ENCODE measurements at regions not wholly inside any gene's neighbourhood (a gene's known extent, or its start where the extent isn't known, plus 50 kb on each side); places are given as distances from the start of the nearest gene placed in this dataset.

DNA sequence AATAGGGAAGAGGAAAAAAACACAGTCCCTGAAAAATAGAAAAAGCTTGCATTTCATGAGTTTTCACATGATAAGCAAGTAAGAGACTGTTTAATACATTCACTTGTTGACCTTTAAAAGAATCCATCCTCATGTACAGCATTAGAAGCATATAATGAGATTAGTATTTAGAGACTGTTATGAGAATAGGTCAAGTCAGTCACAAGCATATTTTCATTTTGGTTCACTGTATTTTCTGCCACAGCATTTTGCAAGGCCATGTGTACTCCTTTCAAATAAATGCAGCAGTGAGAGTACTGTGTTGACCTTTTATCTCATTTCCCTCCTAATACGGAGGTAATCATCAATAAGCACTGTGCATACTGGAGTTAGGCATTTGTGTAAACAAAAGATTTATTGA, 162.2 kb upstream of the SETMAR start:
- H3K27me3 ChIP-seq, result no peaks in the 10 kb centered on the region
- H3K36me3 ChIP-seq, result no peaks in the 10 kb centered on the region
- no peaks in the 10 kb centered on the region for H3K9me3 ChIP-seq
- no peak for TF ChIP-seq CTCF (IDR thresholded peaks at IDR 0.05)
- TF ChIP-seq EP300 (IDR thresholded peaks at IDR 0.05), result no peak
- TF ChIP-seq POLR2A (IDR thresholded peaks at IDR 0.05), result no peak
- 31 to 35% methylated on average over 1 of the region's 1 CpG for WGBS, 2 donors
- H3K4me1 ChIP-seq, result no peaks in the 10 kb centered on the region
- DNase-seq (ENCODE audit: low spot score in 2 of 2), result no peak
- H3K27ac ChIP-seq, result no peak overlapping the region
- no peak overlapping the region for H3K4me3 ChIP-seq

GRCh38 chr3:4147556-4148118, 155.5 kb upstream of the SETMAR start:
- Histone ChIP-seq H3K27ac (no peak overlapping the region), H3K27me3 (no peaks in the 10 kb centered on the region), H3K9me3 (no peaks in the 10 kb centered on the region), H3K4me1 (no peaks in the 10 kb centered on the region), H3K4me3 (no peak overlapping the region), H3K36me3 (no peaks in the 10 kb centered on the region)
- TF ChIP-seq EP300 (IDR thresholded peaks at IDR 0.05), result no peak
- TF ChIP-seq CTCF (IDR thresholded peaks at IDR 0.05), result no peak
- TF ChIP-seq POLR2A (IDR thresholded peaks at IDR 0.05), result no peak
- WGBS, 2 donors, result 86 to 87% methylated on average over 3 of the region's 3 CpGs
- DNase-seq (ENCODE audit: low spot score in 2 of 2), result no peak

- Histone ChIP-seq H3K27me3 (no peaks in the 10 kb centered on the region), H3K4me3 (no peak overlapping the region), H3K27ac (no peak overlapping the region), H3K4me1 (no peaks in the 10 kb centered on the region), H3K36me3 (no peaks in the 10 kb centered on the region), H3K9me3 (no peaks in the 10 kb centered on the region)
- WGBS, 2 donors, result 91 to 96% methylated on average over 2 of the region's 2 CpGs
- no peak for TF ChIP-seq EP300 (IDR thresholded peaks at IDR 0.05)
- no peak for TF ChIP-seq CTCF (IDR thresholded peaks at IDR 0.05)
- no peak for TF ChIP-seq POLR2A (IDR thresholded peaks at IDR 0.05)
- DNase-seq (ENCODE audit: low spot score in 2 of 2), result no peak
Observed at GRCh38 chr3:4149296-4149695, 153.9 kb upstream of the SETMAR start.

- 86 to 92% methylated on average over 5 of the region's 5 CpGs for WGBS, 2 donors
- no peaks in the 10 kb centered on the region for H3K36me3 ChIP-seq
- no peaks in the 10 kb centered on the region for H3K9me3 ChIP-seq
- DNase-seq (ENCODE audit: low spot score in 2 of 2), result no peak
- TF ChIP-seq CTCF (IDR thresholded peaks at IDR 0.05) (no peak), POLR2A (IDR thresholded peaks at IDR 0.05) (no peak), EP300 (IDR thresholded peaks at IDR 0.05) (no peak)
- H3K4me1 ChIP-seq, result no peaks in the 10 kb centered on the region
- no peak overlapping the region for H3K27ac ChIP-seq
- H3K4me3 ChIP-seq, result no peak overlapping the region
- no peaks in the 10 kb centered on the region for H3K27me3 ChIP-seq
Observed at GRCh38 chr3:4150816-4151215, 152.4 kb upstream of the SETMAR start.

DNA sequence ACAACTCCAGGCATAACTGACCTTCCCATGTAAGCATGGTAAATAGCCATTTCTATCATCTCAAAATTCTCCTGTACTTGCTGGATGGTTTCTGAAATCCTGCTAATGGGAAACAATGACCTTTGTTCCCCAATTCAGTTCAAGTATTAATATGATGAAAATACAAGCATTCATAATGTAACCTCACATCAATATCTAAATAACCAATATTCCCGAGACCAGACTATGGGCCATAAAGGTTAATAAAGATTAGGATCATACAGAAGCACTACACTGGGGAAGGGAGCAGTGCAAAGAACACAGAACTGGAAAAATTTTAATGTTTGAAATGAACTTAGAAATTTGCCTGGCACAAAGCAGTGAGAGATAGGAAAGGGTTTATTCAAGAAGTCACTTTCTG, 151.3 kb upstream of the SETMAR start:
- Histone ChIP-seq H3K4me3 (no peak overlapping the region), H3K9me3 (no peaks in the 10 kb centered on the region), H3K27me3 (no peaks in the 10 kb centered on the region), H3K36me3 (no peaks in the 10 kb centered on the region), H3K4me1 (no peaks in the 10 kb centered on the region), H3K27ac (no peak overlapping the region)
- 64 to 73% methylated on average over 1 of the region's 1 CpG for WGBS, 2 donors
- DNase-seq (ENCODE audit: low spot score in 2 of 2), result no peak
- TF ChIP-seq POLR2A (IDR thresholded peaks at IDR 0.05), result no peak
- no peak for TF ChIP-seq EP300 (IDR thresholded peaks at IDR 0.05)
- TF ChIP-seq CTCF (IDR thresholded peaks at IDR 0.05), result no peak

Measured in tibial nerve (tissue), 4 donors.